ENCODE measurements at regions not wholly inside any gene's neighbourhood (a gene's known extent, or its start where the extent isn't known, plus 50 kb on each side); places are given as distances from the start of the nearest gene placed in this dataset.
"Not testable (repeated sequence)": the region's sequence is repeated elsewhere in the genome, so short reads cannot be mapped to it uniquely, and the experiment has no call there.

DNA sequence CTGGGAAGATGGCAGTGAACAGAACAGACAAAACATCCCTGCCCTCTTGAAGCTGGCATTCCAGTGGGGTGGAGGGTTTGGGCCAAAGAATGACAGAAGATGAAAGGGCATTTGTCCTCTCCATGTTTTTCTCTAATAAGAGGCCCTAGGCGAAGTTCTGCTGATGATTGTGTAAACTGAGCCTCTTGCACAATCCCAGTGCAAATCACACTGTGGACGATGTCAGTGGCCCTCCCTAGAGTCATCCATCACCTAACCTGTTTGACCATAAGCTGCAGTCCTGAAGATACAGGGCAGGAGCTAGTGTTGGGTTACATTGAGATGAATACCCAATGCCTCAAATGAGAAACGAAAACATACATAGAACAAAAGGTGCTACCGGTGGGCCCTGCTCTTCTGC is 622.4 kb upstream of the TBX3 start:
- Mint-ChIP-seq H3K27ac (no peak overlapping the region), H3K4me3 (no peak overlapping the region), H3K4me1 (ENCODE audit: low read depth) (no peaks in the 10 kb centered on the region), H3K36me3 (ENCODE audit: low read depth) (no peaks in the 10 kb centered on the region), H3K27me3 (no peaks in the 10 kb centered on the region), H3K9me3 (no peaks in the 10 kb centered on the region)
- intact Hi-C loops (cut with micrococcal nuclease): no loop called here

DNA sequence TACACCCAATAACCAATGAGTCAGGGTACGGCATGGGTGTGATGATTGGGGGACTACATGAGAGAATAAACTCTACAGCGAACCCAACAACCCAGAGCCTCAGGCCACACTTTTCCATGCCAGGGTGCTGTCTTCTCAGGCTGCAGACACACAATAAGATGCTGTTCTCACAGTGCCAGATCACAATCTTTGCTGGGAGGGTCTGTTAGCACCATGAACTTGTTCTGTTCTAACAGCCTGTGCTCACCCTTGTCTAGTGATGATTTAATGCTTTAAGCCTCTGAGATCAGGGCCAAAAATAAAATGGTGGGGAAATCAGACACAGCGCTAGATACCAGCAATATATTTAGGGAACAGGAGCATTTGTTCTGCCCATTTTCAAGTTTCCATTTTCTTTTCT is 621.9 kb upstream of the TBX3 start:
- Mint-ChIP-seq H3K4me1 (ENCODE audit: low read depth) (no peaks in the 10 kb centered on the region), H3K27me3 (no peaks in the 10 kb centered on the region), H3K27ac (no peak overlapping the region), H3K36me3 (ENCODE audit: low read depth) (no peaks in the 10 kb centered on the region), H3K4me3 (no peak overlapping the region), H3K9me3 (no peaks in the 10 kb centered on the region)
- intact Hi-C loops (cut with micrococcal nuclease): no loop called here

DNA sequence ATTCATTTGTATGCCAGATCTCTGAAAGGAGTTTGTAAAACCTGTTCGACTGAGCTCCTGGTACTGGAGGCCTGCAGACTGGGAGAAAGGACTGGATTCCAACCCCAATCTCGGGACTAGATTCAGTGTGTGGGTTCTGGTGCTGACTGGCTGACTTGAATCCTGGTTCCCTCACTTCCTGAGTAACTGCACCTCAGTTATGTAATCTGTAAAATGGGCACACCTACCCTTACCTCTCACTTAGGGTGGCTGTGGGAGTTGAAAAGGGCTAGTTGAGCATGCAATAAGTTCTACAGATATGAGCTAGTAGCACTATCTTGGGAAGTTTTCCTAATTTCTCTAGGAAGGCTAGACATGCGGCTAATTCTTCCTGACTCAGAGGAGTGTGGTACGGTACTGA is 621.3 kb upstream of the TBX3 start:
- H3K9me3 Mint-ChIP-seq: no peaks in the 10 kb centered on the region
- intact Hi-C loops (cut with micrococcal nuclease): no loop called here
- no peak overlapping the region for H3K4me3 Mint-ChIP-seq
- no peaks in the 10 kb centered on the region for H3K36me3 Mint-ChIP-seq (ENCODE audit: low read depth)
- H3K27ac Mint-ChIP-seq: no peak overlapping the region
- no peaks in the 10 kb centered on the region for H3K27me3 Mint-ChIP-seq
- H3K4me1 Mint-ChIP-seq (ENCODE audit: low read depth): no peaks in the 10 kb centered on the region

DNA sequence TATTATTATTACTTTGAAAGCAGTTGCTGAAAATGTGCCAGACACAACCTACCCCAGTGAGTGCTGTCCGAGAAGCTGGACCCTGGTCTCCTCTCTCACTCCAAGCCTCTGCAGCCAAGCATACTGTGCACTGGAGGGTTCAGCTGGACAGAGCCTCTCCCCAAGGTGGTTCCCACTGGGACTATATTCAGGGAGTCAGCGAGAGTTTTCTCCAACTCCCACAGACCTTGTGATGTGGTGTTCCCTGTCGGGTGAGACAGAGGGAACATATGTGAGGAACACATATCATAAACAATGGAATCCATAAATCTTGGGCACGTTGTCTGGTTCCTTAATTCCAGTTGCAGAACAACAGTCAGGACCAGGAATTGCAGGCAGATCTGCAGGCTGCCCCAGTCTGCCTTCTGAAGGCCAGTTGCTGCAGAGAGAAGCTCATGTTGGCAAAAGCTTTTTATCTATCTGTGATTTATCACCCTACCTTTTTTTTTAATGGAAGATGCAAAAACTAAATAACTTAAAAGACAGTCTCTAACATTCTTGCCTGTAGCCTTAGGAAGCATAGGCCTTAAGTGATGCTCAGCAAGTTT is 619.8 kb upstream of the TBX3 start:
- intact Hi-C loops (cut with micrococcal nuclease): no loop called here
- H3K27me3 Mint-ChIP-seq: no peaks in the 10 kb centered on the region
- H3K9me3 Mint-ChIP-seq: no peaks in the 10 kb centered on the region
- H3K4me3 Mint-ChIP-seq: no peak overlapping the region
- H3K27ac Mint-ChIP-seq: no peak overlapping the region
- H3K36me3 Mint-ChIP-seq (ENCODE audit: low read depth): no peaks in the 10 kb centered on the region
- H3K4me1 Mint-ChIP-seq (ENCODE audit: low read depth): no peaks in the 10 kb centered on the region

DNA sequence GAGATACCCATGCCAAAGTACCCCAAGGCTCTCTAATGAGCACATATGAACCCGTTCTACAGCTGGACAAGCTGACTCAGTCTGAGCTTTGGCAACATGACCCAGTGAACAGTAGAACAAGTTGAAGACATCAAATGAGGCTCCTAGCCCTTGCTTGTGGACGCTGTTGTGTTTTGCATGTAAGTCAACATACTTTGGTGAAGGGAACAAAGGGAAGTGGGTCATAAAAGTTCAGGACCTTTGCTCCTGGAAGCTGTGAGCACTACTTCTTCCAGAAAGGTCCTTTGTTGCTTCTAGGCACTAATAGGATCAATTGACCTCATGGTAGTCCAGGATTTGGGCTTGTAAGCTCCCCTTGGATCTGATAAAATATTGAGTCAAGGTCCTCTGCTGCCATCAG is 613.5 kb upstream of the TBX3 start:
- H3K4me1 Mint-ChIP-seq (ENCODE audit: low read depth): no peaks in the 10 kb centered on the region
- H3K9me3 Mint-ChIP-seq: no peaks in the 10 kb centered on the region
- H3K27ac Mint-ChIP-seq: no peak overlapping the region
- intact Hi-C loops (cut with micrococcal nuclease): no loop called here
- no peaks in the 10 kb centered on the region for H3K27me3 Mint-ChIP-seq
- no peak overlapping the region for H3K4me3 Mint-ChIP-seq
- no peaks in the 10 kb centered on the region for H3K36me3 Mint-ChIP-seq (ENCODE audit: low read depth)

DNA sequence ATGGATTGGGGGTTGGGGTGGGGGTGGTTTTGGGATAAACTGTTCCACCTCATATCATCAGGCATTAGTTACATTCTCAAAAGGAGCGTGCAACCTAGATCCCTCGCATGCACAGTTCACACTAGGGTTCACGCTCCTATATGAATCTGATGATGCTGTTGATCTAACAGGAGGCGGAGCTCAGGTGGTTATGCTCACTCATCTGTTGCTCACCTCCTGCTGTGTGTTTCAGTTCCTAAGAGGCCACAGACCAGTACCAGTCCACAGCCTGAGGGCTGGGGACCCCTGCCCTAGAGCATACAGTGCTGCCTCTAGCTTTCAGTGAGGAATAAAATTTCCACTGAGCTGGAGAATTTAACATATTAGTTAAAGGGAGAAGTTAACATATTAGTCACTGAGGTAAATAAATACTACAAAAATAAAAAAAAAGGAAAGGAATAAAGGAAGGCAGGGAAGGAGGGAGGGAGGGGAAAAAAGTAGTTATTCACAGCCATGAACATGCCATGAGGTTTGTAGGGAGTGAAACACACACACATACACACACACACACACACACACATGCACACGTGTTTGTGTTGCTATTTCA is 612.7 kb upstream of the TBX3 start:
- Mint-ChIP-seq H3K9me3 (no peaks in the 10 kb centered on the region), H3K4me3 (no peak overlapping the region), H3K36me3 (ENCODE audit: low read depth) (no peaks in the 10 kb centered on the region), H3K27me3 (no peaks in the 10 kb centered on the region), H3K4me1 (ENCODE audit: low read depth) (no peaks in the 10 kb centered on the region), H3K27ac (no peak overlapping the region)
- intact Hi-C loops (cut with micrococcal nuclease): no loop called here

DNA sequence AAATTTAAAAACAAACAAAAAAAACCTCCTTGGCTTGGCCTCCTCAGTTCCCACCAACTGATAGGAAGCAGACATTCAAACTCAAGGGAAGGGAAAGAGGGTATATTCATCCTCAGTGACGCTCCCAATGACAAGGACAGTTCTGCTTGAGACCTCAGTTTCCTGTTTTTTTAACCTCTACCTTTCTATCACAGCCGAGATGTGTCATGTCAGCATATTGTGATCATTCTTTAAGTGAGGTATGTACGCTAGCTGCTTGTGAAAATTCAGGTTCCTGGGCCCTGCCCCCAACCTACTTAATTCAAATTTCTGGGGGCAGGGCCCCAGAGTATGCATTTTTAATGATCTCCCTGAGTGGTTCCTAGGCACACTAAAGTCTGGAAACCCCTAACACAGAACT is 611.9 kb upstream of the TBX3 start:
- no peaks in the 10 kb centered on the region for H3K9me3 Mint-ChIP-seq
- intact Hi-C loops (cut with micrococcal nuclease): no loop called here
- H3K27ac Mint-ChIP-seq: no peak overlapping the region
- no peaks in the 10 kb centered on the region for H3K27me3 Mint-ChIP-seq
- no peaks in the 10 kb centered on the region for H3K36me3 Mint-ChIP-seq (ENCODE audit: low read depth)
- no peaks in the 10 kb centered on the region for H3K4me1 Mint-ChIP-seq (ENCODE audit: low read depth)
- no peak overlapping the region for H3K4me3 Mint-ChIP-seq

DNA sequence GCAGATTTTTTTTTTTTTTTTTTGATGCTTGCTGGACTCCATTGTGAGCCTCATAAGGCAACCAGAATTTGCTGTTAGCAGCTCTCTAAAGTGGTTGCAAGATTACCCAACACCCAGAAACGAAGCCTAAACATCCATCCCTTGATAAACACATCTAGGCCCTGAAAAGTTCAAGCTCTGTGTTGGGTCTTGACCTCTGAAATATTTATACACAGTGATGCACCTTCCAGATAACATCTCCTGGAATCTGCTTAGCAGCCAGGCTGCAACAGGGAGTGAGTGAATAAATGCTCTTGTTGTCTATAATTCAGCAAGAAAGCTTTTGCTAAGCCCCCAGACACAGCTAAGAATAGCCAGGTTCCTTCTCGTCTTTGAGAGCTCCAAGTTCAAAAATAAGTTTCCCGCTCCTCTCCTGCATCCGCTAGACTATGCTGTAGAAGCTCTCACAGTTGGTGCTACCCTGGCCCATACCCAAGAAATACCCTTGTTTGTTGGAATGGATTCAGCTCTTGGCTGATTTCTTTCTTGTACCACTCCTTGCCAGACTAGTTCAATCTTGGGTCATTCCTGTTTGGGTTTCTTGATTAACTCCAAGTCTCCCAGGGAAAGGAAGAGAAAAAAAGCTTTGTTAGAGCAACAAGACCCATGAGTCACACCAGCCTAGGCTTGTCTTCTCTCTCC is 610.6 kb upstream of the TBX3 start:
- Mint-ChIP-seq H3K4me1 (ENCODE audit: low read depth) (no peaks in the 10 kb centered on the region), H3K9me3 (no peaks in the 10 kb centered on the region), H3K4me3 (no peak overlapping the region), H3K36me3 (ENCODE audit: low read depth) (no peaks in the 10 kb centered on the region), H3K27ac (no peak overlapping the region), H3K27me3 (no peaks in the 10 kb centered on the region)
- intact Hi-C loops (cut with micrococcal nuclease): no loop called here

DNA sequence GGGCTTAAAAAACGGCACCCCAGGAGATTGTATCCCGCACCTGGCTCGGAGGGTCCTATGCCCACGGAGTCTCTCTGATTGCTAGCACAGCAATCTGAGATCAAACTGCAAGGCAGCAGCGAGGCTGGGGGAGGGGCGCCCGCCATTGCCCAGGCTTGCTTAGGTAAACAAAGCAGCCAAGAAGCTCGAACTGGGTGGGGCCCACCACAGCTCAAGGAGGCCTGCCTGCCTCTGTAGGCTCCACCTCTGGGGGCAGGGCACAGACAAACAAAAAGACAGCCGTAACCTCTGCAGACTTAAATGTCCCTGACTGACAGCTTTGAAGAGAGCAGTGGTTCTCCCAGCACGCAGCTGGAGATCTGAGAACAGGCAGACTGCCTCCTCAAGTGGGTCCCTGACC is 601.5 kb upstream of the TBX3 start:
- H3K9me3 Mint-ChIP-seq; H3K4me3 Mint-ChIP-seq; H3K27me3 Mint-ChIP-seq; H3K4me1 Mint-ChIP-seq (ENCODE audit: low read depth); H3K36me3 Mint-ChIP-seq (ENCODE audit: low read depth); intact Hi-C loops (cut with micrococcal nuclease); H3K27ac Mint-ChIP-seq: not testable (repeated sequence)

DNA sequence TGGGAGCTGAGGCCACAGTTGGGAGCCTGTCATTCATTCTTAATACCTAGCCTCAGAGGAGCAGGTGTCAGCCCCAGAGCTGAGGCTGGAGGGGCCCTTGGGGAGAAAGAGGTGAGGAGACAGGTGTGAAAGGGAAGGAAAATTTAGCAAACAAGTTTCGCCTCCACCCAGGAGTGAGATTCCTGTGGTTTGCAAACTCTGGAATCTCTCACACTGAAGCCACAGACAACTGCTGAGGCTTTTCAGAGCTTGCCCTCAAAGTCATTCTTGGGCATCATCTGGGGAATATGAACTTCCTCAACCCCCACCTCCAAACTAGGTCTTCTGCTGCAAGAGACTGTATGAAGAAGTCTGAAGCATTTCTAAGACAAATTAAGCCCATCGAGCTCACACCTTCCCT is 589.5 kb upstream of the TBX3 start:
- H3K27me3 Mint-ChIP-seq: no peaks in the 10 kb centered on the region
- intact Hi-C loops (cut with micrococcal nuclease): no loop called here
- H3K36me3 Mint-ChIP-seq (ENCODE audit: low read depth): no peaks in the 10 kb centered on the region
- no peak overlapping the region for H3K27ac Mint-ChIP-seq
- no peak overlapping the region for H3K4me3 Mint-ChIP-seq
- H3K9me3 Mint-ChIP-seq: no peaks in the 10 kb centered on the region
- no peaks in the 10 kb centered on the region for H3K4me1 Mint-ChIP-seq (ENCODE audit: low read depth)

DNA sequence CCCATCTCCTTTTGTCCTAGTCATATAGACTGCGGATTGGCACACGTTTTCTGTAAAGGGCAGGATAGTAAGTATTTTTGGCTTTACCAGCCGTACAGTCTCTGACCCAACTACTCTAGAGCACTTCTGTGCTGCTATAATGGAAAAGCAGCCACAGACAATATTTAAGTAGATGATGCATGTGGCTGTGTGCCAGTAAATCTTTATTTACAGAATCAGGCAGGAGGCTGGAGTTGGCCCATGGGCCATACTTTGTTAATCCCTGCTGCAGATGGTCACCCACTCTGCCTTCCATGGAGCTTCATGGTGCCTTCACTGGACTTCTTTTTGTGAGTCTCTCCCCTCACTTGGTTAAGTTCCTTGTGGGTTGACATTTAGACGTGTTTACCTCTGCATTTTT is 584.5 kb upstream of the TBX3 start:
- H3K9me3 Mint-ChIP-seq: no peaks in the 10 kb centered on the region
- intact Hi-C loops (cut with micrococcal nuclease): no loop called here
- H3K27me3 Mint-ChIP-seq: no peaks in the 10 kb centered on the region

DNA sequence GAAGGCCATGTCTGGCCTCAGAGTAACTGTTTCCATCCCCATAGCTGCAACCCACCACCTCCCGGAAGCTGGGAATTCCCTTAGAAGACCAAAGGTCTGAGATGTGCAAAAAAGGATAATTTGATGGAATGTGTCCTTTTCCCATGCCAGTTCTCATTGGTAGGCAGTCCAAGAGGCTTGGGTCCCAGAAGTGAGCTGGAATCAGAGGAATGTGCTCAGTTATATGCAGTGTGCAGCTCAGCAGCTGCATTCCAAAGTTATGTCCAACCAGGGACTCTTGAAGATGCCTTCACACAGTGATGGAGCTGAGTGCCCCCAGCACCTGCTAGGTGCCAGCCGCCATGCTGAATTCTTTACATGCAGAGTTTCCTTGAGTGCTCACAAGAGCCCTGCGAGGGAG is 583.9 kb upstream of the TBX3 start:
- H3K27ac Mint-ChIP-seq: no peak overlapping the region
- H3K9me3 Mint-ChIP-seq: no peaks in the 10 kb centered on the region
- intact Hi-C loops (cut with micrococcal nuclease): no loop called here
- no peaks in the 10 kb centered on the region for H3K36me3 Mint-ChIP-seq (ENCODE audit: low read depth)
- no peaks in the 10 kb centered on the region for H3K27me3 Mint-ChIP-seq
- no peaks in the 10 kb centered on the region for H3K4me1 Mint-ChIP-seq (ENCODE audit: low read depth)
- H3K4me3 Mint-ChIP-seq: no peak overlapping the region

More for the DNA sequence above, 584.5 kb upstream of the TBX3 start:
- Mint-ChIP-seq H3K36me3 (ENCODE audit: low read depth) (no peaks in the 10 kb centered on the region), H3K4me3 (no peak overlapping the region), H3K4me1 (ENCODE audit: low read depth) (no peaks in the 10 kb centered on the region), H3K27ac (no peak overlapping the region)

DNA sequence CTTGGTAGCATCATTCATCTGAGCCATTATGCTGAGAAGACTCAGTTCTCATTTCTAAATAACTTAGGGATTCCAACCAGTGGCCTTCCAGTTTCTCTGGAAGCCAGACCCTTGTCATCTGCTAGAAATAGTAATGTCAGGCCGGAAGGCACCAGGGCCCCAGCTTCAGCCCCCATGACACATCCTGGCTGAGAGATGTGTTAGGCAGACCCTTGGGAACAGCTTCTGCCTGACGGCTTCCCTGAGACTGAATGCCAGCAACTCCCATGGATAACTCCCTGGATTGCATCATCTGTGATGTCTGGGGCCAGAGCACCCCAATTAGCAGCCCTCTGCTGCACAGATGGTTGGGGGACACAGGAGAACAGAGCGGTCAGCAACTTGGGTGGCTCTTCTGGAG is 583.5 kb upstream of the TBX3 start:
- Mint-ChIP-seq H3K36me3 (ENCODE audit: low read depth) (no peaks in the 10 kb centered on the region), H3K4me3 (no peak overlapping the region), H3K4me1 (ENCODE audit: low read depth) (no peaks in the 10 kb centered on the region), H3K27me3 (no peaks in the 10 kb centered on the region), H3K9me3 (no peaks in the 10 kb centered on the region), H3K27ac (no peak overlapping the region)
- intact Hi-C loops (cut with micrococcal nuclease): no loop called here

DNA sequence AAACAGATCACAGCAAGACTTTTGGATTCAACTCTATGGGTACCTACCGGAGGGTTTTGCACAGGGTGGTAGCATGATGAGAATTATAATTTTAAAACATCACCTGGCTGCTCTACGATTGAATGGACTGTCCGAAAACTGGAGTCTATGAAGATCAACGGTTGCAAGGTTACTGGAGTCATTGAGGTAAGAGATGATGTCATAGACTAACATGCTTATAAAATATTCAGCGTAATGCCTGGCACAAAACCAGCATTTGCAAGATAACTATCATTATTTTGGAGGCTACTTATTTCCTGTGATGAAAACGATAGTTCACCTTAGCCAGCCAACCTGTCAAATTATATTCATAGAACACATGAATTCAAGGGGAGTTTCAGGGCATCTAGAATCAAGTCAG is 580.6 kb upstream of the TBX3 start:
- intact Hi-C loops (cut with micrococcal nuclease): no loop called here
- Mint-ChIP-seq H3K4me3 (no peak overlapping the region), H3K9me3 (no peaks in the 10 kb centered on the region), H3K4me1 (ENCODE audit: low read depth) (no peaks in the 10 kb centered on the region), H3K27ac (no peak overlapping the region), H3K27me3 (no peaks in the 10 kb centered on the region), H3K36me3 (ENCODE audit: low read depth) (no peaks in the 10 kb centered on the region)

Measured in dendritic cell treated with granulocyte-macrophage colony-stimulating factor and Interleukin-4, amounts not matched to agents 40 ng/mL and 50 ng/mL, for 4 days (primary cell).